Kidney (tissue), 13 donors: ENCODE measurements at regions not wholly inside any gene's neighbourhood (a gene's known extent, or its start where the extent isn't known, plus 50 kb on each side); places are given as distances from the start of the nearest gene placed in this dataset.
"Not testable (repeated sequence)": the region's sequence is repeated elsewhere in the genome, so short reads cannot be mapped to it uniquely, and the experiment has no call there.

Experiments
- DNase-seq, 5 donors: peaks; one replicate each; pipeline ENCODE4 v3.0.0-alpha.2; 2013 to 2020
- FAIRE-seq: peaks from 2 replicates; lab custom pipeline; 2012; peaks lifted over from hg19 to GRCh38; lab: Jason Lieb, UNC
- H3K27ac ChIP-seq, 2 donors: one replicate each; pipeline ENCODE4 v1.7.0; 2013; ENCODE audit warnings: low read depth in 2 of 2, low read length in 2 of 2, inconsistent platforms in 1 of 2
- H3K27me3 ChIP-seq: one replicate; pipeline ENCODE4 v1.7.1; 2013; ENCODE audit warnings: low read length, inconsistent platforms; ENCODE audit not compliant: control insufficient read depth, insufficient read depth
- H3K36me3 ChIP-seq, 3 donors: one replicate each; pipeline versions ENCODE4 v1.7.0 to v1.7.1; 2013; ENCODE audit warnings: low read length in 3 of 3, control low read depth in 1 of 3, inconsistent platforms in 1 of 3; ENCODE audit not compliant: insufficient read depth in 3 of 3, control insufficient read depth in 2 of 3
- H3K4me1 ChIP-seq, 3 donors: one replicate each; pipeline versions ENCODE4 v1.7.0 to v1.7.1; 2013; ENCODE audit warnings: low read length in 3 of 3, inconsistent platforms in 1 of 3, low read depth in 1 of 3; ENCODE audit not compliant: control insufficient read depth in 2 of 3, insufficient read depth in 2 of 3
- H3K4me3 ChIP-seq, 3 donors: one replicate each; pipeline versions ENCODE4 v1.7.0 to v1.8.1; 2013; ENCODE audit warnings: low read length in 3 of 3, control low read depth in 1 of 3, inconsistent platforms in 1 of 3
- H3K9ac ChIP-seq, 3 donors: one replicate each; pipeline versions ENCODE4 v1.7.0 to v1.7.1; 2013; ENCODE audit warnings: low read length in 3 of 3, control low read depth in 1 of 3, inconsistent platforms in 1 of 3
- H3K9me3 ChIP-seq, 3 donors: one replicate each; pipeline versions ENCODE4 v1.7.0 to v1.7.1; 2013; ENCODE audit warnings: low read length in 3 of 3, control low read depth in 1 of 3, inconsistent platforms in 1 of 3; ENCODE audit not compliant: control insufficient read depth in 2 of 3, insufficient read depth in 1 of 3
- CTCF ChIP-seq: IDR thresholded peaks from 3 replicates; pipeline ENCODE4 v1.5.1; 2012; ENCODE audit warnings: mild to moderate bottlenecking, moderate library complexity, borderline replicate concordance; ENCODE audit not compliant: insufficient read depth; ENCODE audit errors: extremely low read depth
- intact Hi-C: fragments of 100-400 bp; cut with DNase I; formaldehyde crosslinking; loops from one replicate; pipeline ENCODE4 v1.11.1; 2022
- donor health status: control.
- donor health status: control.
- donor health status: control.
- donor health status: control.
- donor health status: control.
- donor health status: DM: yes; HTN: yes; CAD: no.
- donor health status: Normal renal cell carcinoma (clear cell type).

GRCh38 chr21:28473530-28474220 is 519.0 kb downstream of the LTN1 start:
- Histone ChIP-seq H3K9me3 (no peaks in the 10 kb centered on the region), H3K4me3 (no peak overlapping the region), H3K4me1 (no peaks in the 10 kb centered on the region), H3K9ac (no peak overlapping the region), H3K36me3 (no peaks in the 10 kb centered on the region), H3K27ac (no peak overlapping the region), H3K27me3 (no peaks in the 10 kb centered on the region)
- TF ChIP-seq CTCF = no peak
- intact Hi-C loops = no loop called here
- no peak for FAIRE-seq
- DNase-seq = no peak

GRCh38 chr21:28472543-28472942 is 520.1 kb downstream of the LTN1 start:
- DNase-seq, H3K9ac ChIP-seq, FAIRE-seq, H3K27me3 ChIP-seq, H3K36me3 ChIP-seq, intact Hi-C loops, H3K4me3 ChIP-seq, H3K4me1 ChIP-seq, H3K27ac ChIP-seq, H3K9me3 ChIP-seq: not testable (repeated sequence)

- FAIRE-seq (no peak), DNase-seq (no peak)
- Histone ChIP-seq H3K9ac (no peak overlapping the region), H3K27me3 (no peaks in the 10 kb centered on the region), H3K36me3 (no peaks in the 10 kb centered on the region), H3K4me3 (no peak overlapping the region), H3K27ac (no peak overlapping the region), H3K9me3 (no peaks in the 10 kb centered on the region), H3K4me1 (no peaks in the 10 kb centered on the region)
- intact Hi-C loops = no loop called here
- TF ChIP-seq CTCF = no peak
These were observed 527.7 kb downstream of the LTN1 start for GRCh38 chr21:28464988-28465387.

- Histone ChIP-seq H3K36me3 (no peaks in the 10 kb centered on the region), H3K9ac (no peak overlapping the region), H3K4me3 (no peak overlapping the region), H3K27me3 (no peaks in the 10 kb centered on the region), H3K4me1 (no peaks in the 10 kb centered on the region), H3K27ac (no peak overlapping the region), H3K9me3 (no peaks in the 10 kb centered on the region)
- DNase-seq (no peak), FAIRE-seq (no peak)
- intact Hi-C loops = no loop called here
- TF ChIP-seq CTCF = no peak
These were observed 528.6 kb downstream of the LTN1 start for GRCh38 chr21:28464095-28464494.
